Fibroblast of mammary gland (primary cell): ENCODE measurements at regions not wholly inside any gene's neighbourhood (a gene's known extent, or its start where the extent isn't known, plus 50 kb on each side); places are given as distances from the start of the nearest gene placed in this dataset.

Experiments used
- DNase-seq: peaks from one replicate; pipeline ENCODE4 v3.0.0-alpha.2; 2010; ENCODE audit warnings: low read depth
- H3K4me3 ChIP-seq: 2 replicates; pipeline ENCODE4 v1.5.1; 2011; ENCODE audit warnings: low read depth, mild to moderate bottlenecking, low read length, moderate library complexity; ENCODE audit not compliant: control insufficient read depth
- CTCF ChIP-seq: conservative IDR thresholded peaks from 2 replicates; pipeline ENCODE4 v1.5.1; 2011; ENCODE audit warnings: low read depth, low read length, inconsistent platforms; ENCODE audit not compliant: control insufficient read depth, insufficient read depth

DNA sequence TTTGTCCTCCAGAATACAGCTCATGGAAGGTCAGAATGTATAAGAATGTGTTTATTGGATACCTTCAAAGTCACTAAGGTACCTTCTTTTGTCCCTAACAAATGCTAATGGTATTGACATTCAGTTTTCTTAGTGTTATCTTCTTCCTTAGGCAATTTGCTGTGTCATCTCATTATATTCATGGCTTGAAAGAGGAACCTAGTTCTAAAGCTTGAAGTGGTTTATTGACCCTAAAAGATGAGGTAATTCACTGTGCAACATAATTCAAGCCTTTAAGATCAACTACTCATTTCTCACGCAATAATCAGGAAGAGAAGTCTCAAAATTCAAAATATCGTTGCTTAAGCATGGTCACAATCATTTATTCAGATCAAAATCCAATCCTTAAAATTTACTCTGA lies 342.7 kb upstream of the RIOK2 start:
- no peak for TF ChIP-seq CTCF
- DNase-seq, result no peak
- H3K4me3 ChIP-seq, result no peak overlapping the region

- TF ChIP-seq CTCF, result no peak
- peak; percentile 88 for DNase-seq
- H3K4me3 ChIP-seq, result no peak overlapping the region
Observed at GRCh38 chr5:97528941-97529340, 345.9 kb upstream of the RIOK2 start.

GRCh38 chr5:97529354-97529985 lies 346.4 kb upstream of the RIOK2 start:
- TF ChIP-seq CTCF, result no peak
- no peak overlapping the region for H3K4me3 ChIP-seq
- DNase-seq, result peak; percentile 18

- DNase-seq, result no peak
- H3K4me3 ChIP-seq, result no peak overlapping the region
- TF ChIP-seq CTCF, result no peak
Observed at GRCh38 chr5:97531549-97531948, 348.5 kb upstream of the RIOK2 start.

GRCh38 chr5:97534166-97534565 lies 351.1 kb upstream of the RIOK2 start:
- H3K4me3 ChIP-seq, result no peak overlapping the region
- peak; percentile 78 for TF ChIP-seq CTCF
- peak; percentile 95 for DNase-seq

- TF ChIP-seq CTCF, result no peak
- no peak overlapping the region for H3K4me3 ChIP-seq
- DNase-seq, result no peak
Observed at GRCh38 chr5:97536683-97537082, 353.6 kb upstream of the RIOK2 start.

DNA sequence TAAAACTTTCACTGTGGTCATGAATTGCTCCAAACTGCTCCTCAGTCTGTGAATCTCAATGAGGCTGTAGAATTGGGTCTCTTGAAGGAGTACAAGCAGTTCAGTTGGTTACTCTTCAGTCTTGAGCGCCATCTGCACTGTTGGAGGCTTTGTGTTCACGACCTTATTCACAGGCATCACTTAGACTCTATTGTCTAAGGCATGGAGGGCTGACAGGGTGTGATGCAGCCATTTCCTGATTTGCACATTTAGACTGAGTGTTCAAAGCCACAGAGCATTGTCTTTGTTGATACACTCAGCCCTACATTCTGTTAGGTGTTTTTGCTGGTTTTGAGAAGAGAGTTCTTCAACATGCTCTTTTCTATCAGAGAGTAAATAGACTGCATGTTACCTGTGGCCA lies 355.9 kb upstream of the RIOK2 start:
- no peak for TF ChIP-seq CTCF

More for the DNA sequence above, 355.9 kb upstream of the RIOK2 start:
- H3K4me3 ChIP-seq, result no peak overlapping the region
- DNase-seq, result no peak
